ENCODE measurements at regions not wholly inside any gene's neighbourhood (a gene's known extent, or its start where the extent isn't known, plus 50 kb on each side); places are given as distances from the start of the nearest gene placed in this dataset.

DNA sequence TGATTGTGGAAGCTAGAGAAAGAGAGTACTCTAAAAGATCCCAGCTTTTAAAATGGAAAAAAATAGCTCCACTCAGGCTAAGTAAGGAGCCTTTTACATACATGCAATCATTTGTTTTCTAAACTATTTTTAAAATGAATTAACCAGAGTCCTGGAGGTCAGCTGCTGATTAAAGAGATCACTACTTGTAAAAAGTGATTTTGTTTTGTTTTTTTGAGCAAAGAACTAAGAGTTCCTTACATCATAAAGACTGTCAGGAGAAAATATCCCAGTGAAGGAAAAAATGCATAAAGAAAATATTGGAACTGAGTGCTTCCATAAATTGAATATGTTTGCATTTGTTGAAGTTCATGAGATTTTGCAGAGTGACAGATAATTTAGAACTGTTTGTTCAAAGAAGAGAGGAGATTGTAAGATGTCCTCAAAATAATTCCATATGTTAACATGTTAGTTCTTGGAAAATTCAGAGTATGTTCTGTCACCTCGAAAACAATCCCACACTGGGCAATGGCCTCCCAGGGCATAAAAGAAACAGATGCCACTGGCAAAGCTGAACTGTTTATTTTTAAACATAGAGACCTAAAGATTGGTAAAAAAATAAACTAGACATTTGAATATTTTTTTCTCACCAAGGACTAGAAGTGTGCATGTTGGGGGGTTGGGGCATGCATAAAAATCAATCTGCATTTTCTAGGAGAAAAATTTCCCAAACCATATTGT is 264.7 kb downstream of the NPR3 start:
- TF ChIP-seq, protein P1, sequence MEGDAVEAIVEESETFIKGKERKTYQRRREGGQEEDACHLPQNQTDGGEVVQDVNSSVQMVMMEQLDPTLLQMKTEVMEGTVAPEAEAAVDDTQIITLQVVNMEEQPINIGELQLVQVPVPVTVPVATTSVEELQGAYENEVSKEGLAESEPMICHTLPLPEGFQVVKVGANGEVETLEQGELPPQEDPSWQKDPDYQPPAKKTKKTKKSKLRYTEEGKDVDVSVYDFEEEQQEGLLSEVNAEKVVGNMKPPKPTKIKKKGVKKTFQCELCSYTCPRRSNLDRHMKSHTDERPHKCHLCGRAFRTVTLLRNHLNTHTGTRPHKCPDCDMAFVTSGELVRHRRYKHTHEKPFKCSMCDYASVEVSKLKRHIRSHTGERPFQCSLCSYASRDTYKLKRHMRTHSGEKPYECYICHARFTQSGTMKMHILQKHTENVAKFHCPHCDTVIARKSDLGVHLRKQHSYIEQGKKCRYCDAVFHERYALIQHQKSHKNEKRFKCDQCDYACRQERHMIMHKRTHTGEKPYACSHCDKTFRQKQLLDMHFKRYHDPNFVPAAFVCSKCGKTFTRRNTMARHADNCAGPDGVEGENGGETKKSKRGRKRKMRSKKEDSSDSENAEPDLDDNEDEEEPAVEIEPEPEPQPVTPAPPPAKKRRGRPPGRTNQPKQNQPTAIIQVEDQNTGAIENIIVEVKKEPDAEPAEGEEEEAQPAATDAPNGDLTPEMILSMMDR (IDR thresholded peaks at IDR 0.05), result no peak
- no peak for FAIRE-seq
- no peaks in the 10 kb centered on the region for H3K9me3 ChIP-seq
- no peak for DNase-seq
- H3K4me1 ChIP-seq, result no peaks in the 10 kb centered on the region
- H3K36me3 ChIP-seq, result no peaks in the 10 kb centered on the region
- H3K27ac ChIP-seq, result no peak overlapping the region
- no peak overlapping the region for H3K4me3 ChIP-seq
- no peak for ATAC-seq
- intact Hi-C loops (cut with DNase I), result no loop called here
- H3K27me3 ChIP-seq, result no peaks in the 10 kb centered on the region
- WGBS, 2 donors, result 66 to 76% methylated on average over 1 of the region's 1 CpG

DNA sequence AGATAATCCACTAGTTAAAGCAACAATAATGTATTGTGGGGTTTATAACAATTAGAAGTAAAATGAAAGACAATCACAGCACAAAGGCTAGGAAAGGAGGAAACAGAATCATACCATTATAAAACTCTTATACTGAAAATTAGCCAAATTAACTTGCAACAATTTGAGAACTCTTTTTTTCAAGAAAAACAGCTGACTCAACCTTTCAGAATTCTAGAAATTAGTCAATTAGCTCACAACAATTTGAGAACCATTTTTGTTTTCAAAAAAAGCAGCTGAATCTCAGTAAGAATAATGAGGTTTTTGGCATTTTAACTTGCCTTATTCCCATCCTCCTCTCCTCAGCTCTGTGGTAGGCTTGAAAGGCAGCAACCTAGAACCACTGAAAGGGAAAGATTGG is 269.9 kb downstream of the NPR3 start:
- H3K27ac ChIP-seq, result no peak overlapping the region
- intact Hi-C loops (cut with DNase I), result no loop called here
- H3K4me1 ChIP-seq, result no peaks in the 10 kb centered on the region
- ATAC-seq (no peak), FAIRE-seq (no peak), DNase-seq (no peak)
- H3K4me3 ChIP-seq, result no peak overlapping the region
- H3K9me3 ChIP-seq, result no peaks in the 10 kb centered on the region
- H3K27me3 ChIP-seq, result no peaks in the 10 kb centered on the region
- TF ChIP-seq, protein P1 (IDR thresholded peaks at IDR 0.05), result no peak
- H3K36me3 ChIP-seq, result no peaks in the 10 kb centered on the region

- TF ChIP-seq, protein P1 (IDR thresholded peaks at IDR 0.05), result no peak
- no peak for DNase-seq
- no peak for ATAC-seq
- FAIRE-seq, result no peak
- H3K4me3 ChIP-seq, result no peak overlapping the region
- H3K36me3 ChIP-seq, result no peaks in the 10 kb centered on the region
- intact Hi-C loops (cut with DNase I), result no loop called here
- H3K27ac ChIP-seq, result no peak overlapping the region
- 57 to 61% methylated on average over 4 of the region's 4 CpGs for WGBS, 2 donors
- no peaks in the 10 kb centered on the region for H3K9me3 ChIP-seq
- no peaks in the 10 kb centered on the region for H3K27me3 ChIP-seq
- H3K4me1 ChIP-seq, result no peaks in the 10 kb centered on the region
These were observed 273.9 kb downstream of the NPR3 start for GRCh38 chr5:32984851-32985610.

DNA sequence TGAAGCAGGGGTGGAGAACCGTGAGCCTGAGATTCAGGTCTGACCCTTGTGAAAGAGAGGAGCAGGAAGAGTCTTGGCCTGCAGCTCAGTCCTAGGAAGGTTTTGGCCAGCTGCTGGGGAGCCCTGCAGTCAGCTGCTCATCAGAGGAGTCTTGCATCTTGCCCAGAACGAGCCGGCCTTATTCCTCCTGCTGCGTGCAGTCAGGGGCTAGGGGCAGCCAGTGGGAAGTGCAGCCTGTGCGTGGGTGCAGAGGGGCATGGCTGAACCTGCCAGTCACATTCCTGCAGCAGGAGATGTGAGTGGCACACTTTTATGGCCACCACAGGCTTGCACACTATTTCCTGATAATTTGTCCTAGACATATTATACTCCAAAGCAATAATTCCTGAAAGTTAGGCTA is 278.7 kb downstream of the NPR3 start:
- no peaks in the 10 kb centered on the region for H3K4me1 ChIP-seq
- H3K27me3 ChIP-seq, result no peaks in the 10 kb centered on the region
- H3K36me3 ChIP-seq, result no peaks in the 10 kb centered on the region
- TF ChIP-seq, protein P1 (IDR thresholded peaks at IDR 0.05), result no peak
- no peaks in the 10 kb centered on the region for H3K9me3 ChIP-seq
- H3K4me3 ChIP-seq, result no peak overlapping the region
- intact Hi-C loops (cut with DNase I), result no loop called here
- no peak overlapping the region for H3K27ac ChIP-seq
- ATAC-seq (no peak), DNase-seq (no peak), FAIRE-seq (no peak)
- 48 to 78% methylated on average over 5 of the region's 5 CpGs for WGBS, 2 donors
